ENCODE measurements at regions not wholly inside any gene's neighbourhood (a gene's known extent, or its start where the extent isn't known, plus 50 kb on each side); places are given as distances from the start of the nearest gene placed in this dataset.

GRCh38 chr11:19562156-19562555 lies 150.5 kb upstream of the NAV2 start:
- TF ChIP-seq POLR2AphosphoS5 (IDR thresholded peaks at IDR 0.05) (no peak), POLR2A (IDR thresholded peaks at IDR 0.05) (no peak), CTCF (IDR thresholded peaks at IDR 0.05) (no peak)
